ENCODE measurements at regions not wholly inside any gene's neighbourhood (a gene's known extent, or its start where the extent isn't known, plus 50 kb on each side); places are given as distances from the start of the nearest gene placed in this dataset.

GRCh38 chr4:42732776-42733175 is 75.9 kb upstream of the ATP8A1 start:
- intact Hi-C loops (cut with micrococcal nuclease; ENCODE audit: unreplicated experiment) = no loop called here
- POLR2A ChIA-PET = no interaction called here
- no peaks in the 10 kb centered on the region for H3K36me3 ChIP-seq (ENCODE audit: insufficient read depth, low read length)
- H3K4me3 ChIP-seq (ENCODE audit: low read depth, low read length, poor library complexity, severe bottlenecking) = no peak overlapping the region
- CTCF ChIA-PET (ENCODE audit: unreplicated experiment) = no interaction called here
- no peaks in the 10 kb centered on the region for H3K9me2 ChIP-seq (ENCODE audit: insufficient read depth, low read length)
- DNase-seq (ENCODE audit: low spot score) = no peak
- no peaks in the 10 kb centered on the region for H3K79me2 ChIP-seq (ENCODE audit: insufficient read depth, low read depth, low read length)
- H3K27ac ChIP-seq (ENCODE audit: low read depth, low read length, poor library complexity, severe bottlenecking) = no peak overlapping the region
- H3K4me2 ChIP-seq (ENCODE audit: low read length) = no peak overlapping the region
- H4K20me1 ChIP-seq (ENCODE audit: insufficient read depth, low read length) = no peaks in the 10 kb centered on the region
- no peak for TF ChIP-seq EZH2phosphoT487 (IDR thresholded peaks at IDR 0.05; ENCODE audit: borderline replicate concordance, low read depth, low read length)
- TF ChIP-seq, protein P1, sequence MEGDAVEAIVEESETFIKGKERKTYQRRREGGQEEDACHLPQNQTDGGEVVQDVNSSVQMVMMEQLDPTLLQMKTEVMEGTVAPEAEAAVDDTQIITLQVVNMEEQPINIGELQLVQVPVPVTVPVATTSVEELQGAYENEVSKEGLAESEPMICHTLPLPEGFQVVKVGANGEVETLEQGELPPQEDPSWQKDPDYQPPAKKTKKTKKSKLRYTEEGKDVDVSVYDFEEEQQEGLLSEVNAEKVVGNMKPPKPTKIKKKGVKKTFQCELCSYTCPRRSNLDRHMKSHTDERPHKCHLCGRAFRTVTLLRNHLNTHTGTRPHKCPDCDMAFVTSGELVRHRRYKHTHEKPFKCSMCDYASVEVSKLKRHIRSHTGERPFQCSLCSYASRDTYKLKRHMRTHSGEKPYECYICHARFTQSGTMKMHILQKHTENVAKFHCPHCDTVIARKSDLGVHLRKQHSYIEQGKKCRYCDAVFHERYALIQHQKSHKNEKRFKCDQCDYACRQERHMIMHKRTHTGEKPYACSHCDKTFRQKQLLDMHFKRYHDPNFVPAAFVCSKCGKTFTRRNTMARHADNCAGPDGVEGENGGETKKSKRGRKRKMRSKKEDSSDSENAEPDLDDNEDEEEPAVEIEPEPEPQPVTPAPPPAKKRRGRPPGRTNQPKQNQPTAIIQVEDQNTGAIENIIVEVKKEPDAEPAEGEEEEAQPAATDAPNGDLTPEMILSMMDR (conservative IDR thresholded peaks at IDR 0.05; ENCODE audit: low read length) = no peak
- H3K4me1 ChIP-seq (ENCODE audit: insufficient read depth, low read length, poor library complexity, severe bottlenecking) = no peaks in the 10 kb centered on the region
- H2AFZ ChIP-seq (ENCODE audit: low read length) = no peak overlapping the region
- no TSS peak for BruUV-seq (replicated peaks)
- peaks cover 9% of the 10 kb centered on the region; the same call in 1 of the 2 replicates for H3K9me3 ChIP-seq (ENCODE audit: low read length)

DNA sequence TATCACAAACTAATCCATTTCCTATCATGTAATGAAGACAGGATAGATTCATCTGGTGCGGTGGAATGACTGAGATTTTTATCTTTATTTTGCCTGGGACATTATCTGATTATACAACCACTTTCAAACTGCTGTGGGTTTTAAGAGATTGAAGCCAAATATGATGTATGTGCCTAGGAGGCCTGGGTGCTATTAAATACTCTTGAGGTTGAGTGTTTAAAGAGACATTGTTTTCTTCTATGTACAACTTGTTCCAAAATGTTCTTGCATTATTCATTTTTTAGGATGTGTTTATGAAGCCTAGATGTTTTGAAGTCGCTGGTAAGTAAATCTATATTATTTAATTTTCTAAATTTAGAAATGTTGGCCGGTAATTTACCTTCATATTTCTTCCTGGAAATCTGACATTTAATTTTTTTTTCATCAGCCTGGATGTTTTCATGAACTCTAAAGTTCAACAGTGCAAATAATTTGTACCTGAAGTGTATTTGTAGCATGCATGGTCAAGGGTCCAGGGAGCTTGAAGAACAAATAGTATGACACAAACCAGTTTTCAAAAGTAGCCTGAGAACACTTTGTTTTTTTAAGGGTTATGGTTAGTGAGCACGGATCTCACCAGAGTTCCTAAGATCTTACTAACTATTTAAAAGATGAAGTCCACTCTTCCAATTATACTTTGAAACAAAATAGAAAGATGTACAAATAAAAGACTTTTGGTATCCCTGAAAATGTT is 72.8 kb upstream of the ATP8A1 start:
- Histone ChIP-seq H3K4me1 (ENCODE audit: insufficient read depth, low read length, poor library complexity, severe bottlenecking) (no peaks in the 10 kb centered on the region), H3K79me2 (ENCODE audit: insufficient read depth, low read depth, low read length) (no peaks in the 10 kb centered on the region), H3K9me2 (ENCODE audit: insufficient read depth, low read length) (no peaks in the 10 kb centered on the region), H4K20me1 (ENCODE audit: insufficient read depth, low read length) (no peaks in the 10 kb centered on the region), H3K9me3 (ENCODE audit: low read length) (peaks cover 9% of the 10 kb centered on the region; the same call in 1 of the 2 replicates), H3K27ac (ENCODE audit: low read depth, low read length, poor library complexity, severe bottlenecking) (no peak overlapping the region), H3K4me3 (ENCODE audit: low read depth, low read length, poor library complexity, severe bottlenecking) (no peak overlapping the region), H3K36me3 (ENCODE audit: insufficient read depth, low read length) (no peaks in the 10 kb centered on the region), H2AFZ (ENCODE audit: low read length) (no peak overlapping the region), H3K4me2 (ENCODE audit: low read length) (no peak overlapping the region)
- BruUV-seq (replicated peaks) = no TSS peak
- CTCF ChIA-PET (ENCODE audit: unreplicated experiment) = no interaction called here
- DNase-seq (ENCODE audit: low spot score) = no peak
- POLR2A ChIA-PET = no interaction called here
- TF ChIP-seq, protein P1 (conservative IDR thresholded peaks at IDR 0.05; ENCODE audit: low read length) = no peak
- TF ChIP-seq EZH2phosphoT487 (IDR thresholded peaks at IDR 0.05; ENCODE audit: borderline replicate concordance, low read depth, low read length) = no peak
- intact Hi-C loops (cut with micrococcal nuclease; ENCODE audit: unreplicated experiment) = no loop called here

DNA sequence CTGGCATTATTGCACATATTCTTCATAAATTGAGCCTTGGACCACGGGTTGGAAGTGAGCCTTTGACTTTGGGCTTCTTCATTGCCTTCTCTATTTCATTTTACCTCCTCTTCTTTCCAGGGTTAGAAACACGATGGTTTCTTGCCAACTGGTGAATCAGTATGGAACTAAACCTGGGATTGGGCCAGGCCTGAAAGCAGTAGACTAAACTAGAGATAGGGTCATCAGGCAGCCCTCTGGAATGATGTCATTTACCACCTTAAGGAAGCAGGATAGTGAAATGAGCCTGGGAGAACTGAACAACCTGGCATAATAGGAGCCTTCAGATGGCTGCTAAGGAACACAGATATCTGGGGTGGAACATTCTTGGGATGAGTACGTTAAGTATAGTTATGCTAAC is 67.5 kb upstream of the ATP8A1 start:
- Histone ChIP-seq H3K4me2 (ENCODE audit: low read length) (no peak overlapping the region), H3K79me2 (ENCODE audit: insufficient read depth, low read depth, low read length) (no peaks in the 10 kb centered on the region), H3K36me3 (ENCODE audit: insufficient read depth, low read length) (no peaks in the 10 kb centered on the region), H3K9me2 (ENCODE audit: insufficient read depth, low read length) (no peaks in the 10 kb centered on the region), H3K4me1 (ENCODE audit: insufficient read depth, low read length, poor library complexity, severe bottlenecking) (no peaks in the 10 kb centered on the region), H4K20me1 (ENCODE audit: insufficient read depth, low read length) (no peaks in the 10 kb centered on the region), H2AFZ (ENCODE audit: low read length) (no peak overlapping the region), H3K4me3 (ENCODE audit: low read depth, low read length, poor library complexity, severe bottlenecking) (no peak overlapping the region), H3K27ac (ENCODE audit: low read depth, low read length, poor library complexity, severe bottlenecking) (no peak overlapping the region), H3K9me3 (ENCODE audit: low read length) (peaks cover 8% of the 10 kb centered on the region; the same call in 1 of the 2 replicates)
- DNase-seq (ENCODE audit: low spot score) = no peak
- no TSS peak for BruUV-seq (replicated peaks)
- ChIA-PET CTCF (ENCODE audit: unreplicated experiment) (no interaction called here), POLR2A (no interaction called here)
- intact Hi-C loops (cut with micrococcal nuclease; ENCODE audit: unreplicated experiment) = no loop called here
- TF ChIP-seq EZH2phosphoT487 (IDR thresholded peaks at IDR 0.05; ENCODE audit: borderline replicate concordance, low read depth, low read length) = no peak
- TF ChIP-seq, protein P1 (conservative IDR thresholded peaks at IDR 0.05; ENCODE audit: low read length) = no peak
